K562 (cell line): ENCODE measurements at regions not wholly inside any gene's neighbourhood (a gene's known extent, or its start where the extent isn't known, plus 50 kb on each side); places are given as distances from the start of the nearest gene placed in this dataset.

Experiments
- ATAC-seq: fragments of 200-7000 bp; cut with Tn5 transposase; 3 replicates; pipeline ENCODE4 v1.9.1; 2020; ENCODE audit warnings: moderate library complexity
- BruUV-seq: library from RNA; stranded (reverse); fragments of 400-500 nt; replicated peaks from 2 replicates; lab custom pipeline; 2021; lab: Mats Ljungman, UMichigan
- CTCF ChIA-PET: fragments of 300-600 bp; formaldehyde crosslinking; extraction: SDS; loops from one replicate; lab custom pipeline; 2021; ENCODE audit warnings: low intra/inter-chr PET ratio; lab: Yijun Ruan, JAX
- POLR2A ChIA-PET: fragments of 300-600, 350-650 bp; sonication (Branson Sonifier 250); formaldehyde crosslinking; extraction: SDS; loops from one replicate; lab custom pipeline; 2021; ENCODE audit warnings: antibody characterized with exemption, inconsistent platforms; lab: Yijun Ruan, JAX
- DNase-seq, 4 experiments: peaks; one replicate each; pipeline versions ENCODE4 v3.0.0 to v3.0.0-alpha.2; 2011 to 2018; ENCODE audit warnings: low spot score in 3 of 4, mixed read lengths in 3 of 4; ENCODE audit errors: extremely low read depth in 1 of 4
- FAIRE-seq: peaks from 2 replicates; lab custom pipeline; 2011; peaks lifted over from hg19 to GRCh38; lab: Jason Lieb, UNC
- H2AFZ ChIP-seq: 2 replicates; pipeline ENCODE4 v1.6.0; 2011; ENCODE audit warnings: low read depth, low read length, control low read depth, inconsistent platforms
- H3K27ac ChIP-seq: fragments of 200-600 bp; 3 replicates; pipeline ENCODE4 v1.8.0; 2011; ENCODE audit warnings: low read depth, mild to moderate bottlenecking, control low read depth, inconsistent platforms, low read length, moderate library complexity, mixed read lengths; ENCODE audit errors: extremely low read depth
- H3K27me3 ChIP-seq, 2 experiments: fragments of 300-600 bp in 1 of 2; 2 replicates in 1 of 2; 3 replicates in 1 of 2; pipeline versions ENCODE4 v1.6.0 to v1.8.0; 2011; ENCODE audit warnings: inconsistent platforms in 2 of 2, low read length in 2 of 2, mild to moderate bottlenecking in 1 of 2, mixed read lengths in 1 of 2, moderate library complexity in 1 of 2; ENCODE audit not compliant: control insufficient read depth in 2 of 2, insufficient read depth in 2 of 2
- H3K36me3 ChIP-seq: fragments of 300-600 bp; 3 replicates; pipeline ENCODE4 v1.8.0; 2011; ENCODE audit warnings: mild to moderate bottlenecking, low read length, inconsistent platforms; ENCODE audit not compliant: control insufficient read depth, insufficient read depth
- H3K4me1 ChIP-seq, 2 experiments: fragments of 200-600 bp in 1 of 2; replicated peaks in 1 of 2; 2 replicates in 1 of 2; 3 replicates in 1 of 2; pipeline versions ENCODE4 v1.5.1 to v1.8.0; 2011; ENCODE audit warnings: inconsistent platforms in 2 of 2, low read length in 2 of 2, mild to moderate bottlenecking in 1 of 2, mixed read lengths in 1 of 2, moderate library complexity in 1 of 2; ENCODE audit not compliant: control insufficient read depth in 2 of 2, insufficient read depth in 2 of 2
- H3K4me2 ChIP-seq: 2 replicates; pipeline ENCODE4 v1.6.1; 2011; ENCODE audit warnings: low read length, control low read depth, inconsistent platforms, mixed read lengths; ENCODE audit not compliant: insufficient read depth
- H3K4me3 ChIP-seq: fragments of 200-600 bp; sonication (generic), shearing (Covaris generic); 2 replicates; pipeline ENCODE4 v1.5.1; 2016; ENCODE audit warnings: control low read depth, inconsistent platforms
- H3K79me2 ChIP-seq: fragments of 200-600 bp; 3 replicates; pipeline ENCODE4 v1.8.0; 2011; ENCODE audit warnings: low read length, inconsistent platforms; ENCODE audit not compliant: control insufficient read depth, insufficient read depth
- H3K9ac ChIP-seq, 2 experiments: 2 replicates each; pipeline versions ENCODE4 v1.6.0 to v1.6.1; 2011; ENCODE audit warnings: low read depth in 2 of 2, low read length in 2 of 2, control low read depth in 1 of 2, inconsistent platforms in 1 of 2, mild to moderate bottlenecking in 1 of 2, mixed read lengths in 1 of 2; ENCODE audit not compliant: insufficient read depth in 1 of 2
- H3K9me1 ChIP-seq: one replicate; pipeline ENCODE4 v1.6.0; 2011; ENCODE audit warnings: inconsistent platforms, mild to moderate bottlenecking, low read length, moderate library complexity; ENCODE audit not compliant: control insufficient read depth, insufficient read depth
- H3K9me3 ChIP-seq: replicated peaks from 2 replicates; pipeline ENCODE4 v1.5.1; 2011; ENCODE audit warnings: low read depth, low read length, inconsistent platforms; ENCODE audit not compliant: control insufficient read depth, insufficient read depth
- H4K20me1 ChIP-seq: replicated peaks from 2 replicates; pipeline ENCODE4 v1.6.1; 2011; ENCODE audit warnings: low read length, inconsistent platforms, mixed read lengths; ENCODE audit not compliant: control insufficient read depth, insufficient read depth
- MBD2 ChIP-seq: sonication (generic); IDR thresholded peaks from 2 replicates; pipeline ENCODE4 v1.6.1; 2016; ENCODE audit warnings: low read depth, borderline replicate concordance
- MIER1 ChIP-seq: fragments of 450-650 bp; IDR thresholded peaks from 2 replicates; pipeline ENCODE4 v1.6.1; 2016; ENCODE audit warnings: antibody characterized with exemption, mild to moderate bottlenecking, low read depth
- RAD21 ChIP-seq, 2 experiments: fragments of 250-450 bp in 1 of 2; fragments of 450-650 bp in 1 of 2; sonication (Bioruptor Pico) in 1 of 2; formaldehyde crosslinking in 1 of 2; IDR thresholded peaks in 1 of 2; conservative IDR thresholded peaks in 1 of 2; 2 replicates each; pipeline versions ENCODE4 v1.4.0 to v1.8.0; 2020 to 2022; ENCODE audit warnings: mild to moderate bottlenecking in 2 of 2, moderate library complexity in 1 of 2
- SMARCB1 ChIP-seq: IDR thresholded peaks from 2 replicates; pipeline ENCODE4 v1.6.1; 2011; ENCODE audit warnings: improper control_type of control experiment, low read depth; ENCODE audit not compliant: insufficient read length
- WGBS: fragments of 100-300 bp; shearing (Covaris generic); methylation state at CpG from one replicate; pipeline ENCODE4 v1.1.6; 2016; ENCODE audit warnings: low coverage, mixed read lengths; ENCODE audit not compliant: insufficient coverage; ENCODE audit errors: missing lambda C conversion rate; 5-methylcytosine and 5-hydroxymethylcytosine counted together
- in situ Hi-C: fragments of 300-500 bp; cut with MboI; formaldehyde crosslinking; loops from 4 replicates; pipeline ENCODE4 v1.15.0; 2018; ENCODE audit warnings: inconsistent platforms, mixed read lengths
- intact Hi-C: fragments of 100-400 bp; cut with micrococcal nuclease; formaldehyde crosslinking; loops from 2 replicates; pipeline ENCODE4 v1.14.2; 2022
- TF ChIP-seq, protein P1 (sequence below), 3 experiments: IDR thresholded peaks in 2 of 3; conservative IDR thresholded peaks in 1 of 3; 2 replicates each; pipeline ENCODE4 v1.5.1; 2011 to 2012; ENCODE audit warnings: low read length in 3 of 3, mild to moderate bottlenecking in 3 of 3, control low read depth in 2 of 3, improper control_type of control experiment in 1 of 3, inconsistent platforms in 1 of 3, low read depth in 1 of 3, mixed read lengths in 1 of 3, moderate library complexity in 1 of 3; ENCODE audit not compliant: insufficient read depth in 2 of 3
- TF ChIP-seq, protein P2 (sequence below), 2 experiments: fragments of 450-650 bp; formaldehyde crosslinking in 1 of 2; IDR thresholded peaks; 2 replicates each; pipeline versions ENCODE4 v1.4.0 to v1.6.1; 2014 to 2020; ENCODE audit warnings: mild to moderate bottlenecking in 2 of 2, borderline replicate concordance in 1 of 2, low read depth in 1 of 2

DNA sequence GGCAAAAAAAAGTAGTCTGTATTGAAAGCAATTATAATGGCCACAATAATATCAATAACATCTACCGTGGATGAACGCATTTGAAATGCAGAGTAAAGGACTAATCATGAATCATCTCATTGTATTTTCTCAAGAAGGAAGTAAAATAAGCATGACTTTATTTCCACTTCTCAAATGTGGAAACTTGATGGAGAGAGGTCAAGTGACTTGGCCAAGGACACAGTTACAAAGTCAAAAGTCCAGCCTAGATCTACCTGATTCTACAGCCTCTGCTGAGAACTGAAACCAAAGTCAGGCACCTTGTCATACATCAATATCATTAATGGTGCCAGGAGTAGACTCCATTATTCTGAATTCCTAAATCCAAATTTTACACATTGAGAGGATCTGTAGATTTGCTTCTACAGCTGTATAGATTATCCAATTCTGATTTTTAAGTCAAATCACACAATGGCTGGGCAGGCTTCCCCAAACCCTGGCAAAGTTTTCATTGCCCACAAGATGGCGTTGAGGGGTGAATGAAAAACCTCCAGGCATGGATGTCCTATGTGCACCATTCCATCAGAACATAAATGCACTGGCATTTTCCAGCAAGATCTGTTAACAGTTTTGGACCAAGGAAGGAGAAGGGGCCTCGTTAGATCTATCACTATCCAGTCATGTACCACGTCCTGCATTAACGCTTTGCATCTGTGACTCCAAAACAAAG lies 423.1 kb downstream of the MAFB start:
- no peak overlapping the region for H2AFZ ChIP-seq
- no peaks in the 10 kb centered on the region for H3K4me1 ChIP-seq
- no peaks in the 10 kb centered on the region for H3K27me3 ChIP-seq
- no peaks in the 10 kb centered on the region for H3K36me3 ChIP-seq
- H3K27ac ChIP-seq, result no peak overlapping the region
- POLR2A ChIA-PET, result no interaction called here
- peak in 1 of 4 experiments; percentile 3 for DNase-seq
- H3K4me2 ChIP-seq, result no peak overlapping the region
- intact Hi-C loops, result loop anchor here (10.0 kb wide), 1 partner anchor 209 kb away; no protein-coding TSS in a partner anchor
- in situ Hi-C loops, result no loop called here
- WGBS, result 0% methylated on average over 6 of the region's 6 CpGs
- H3K79me2 ChIP-seq, result no peaks in the 10 kb centered on the region
- no TSS peak for BruUV-seq
- H3K9ac ChIP-seq, result no peak overlapping the region
- no peaks in the 10 kb centered on the region for H4K20me1 ChIP-seq
- no peaks in the 10 kb centered on the region for H3K9me3 ChIP-seq
- CTCF ChIA-PET, result no interaction called here
- no peaks in the 10 kb centered on the region for H3K9me1 ChIP-seq
- no peak overlapping the region for H3K4me3 ChIP-seq
- TF ChIP-seq, protein P1, sequence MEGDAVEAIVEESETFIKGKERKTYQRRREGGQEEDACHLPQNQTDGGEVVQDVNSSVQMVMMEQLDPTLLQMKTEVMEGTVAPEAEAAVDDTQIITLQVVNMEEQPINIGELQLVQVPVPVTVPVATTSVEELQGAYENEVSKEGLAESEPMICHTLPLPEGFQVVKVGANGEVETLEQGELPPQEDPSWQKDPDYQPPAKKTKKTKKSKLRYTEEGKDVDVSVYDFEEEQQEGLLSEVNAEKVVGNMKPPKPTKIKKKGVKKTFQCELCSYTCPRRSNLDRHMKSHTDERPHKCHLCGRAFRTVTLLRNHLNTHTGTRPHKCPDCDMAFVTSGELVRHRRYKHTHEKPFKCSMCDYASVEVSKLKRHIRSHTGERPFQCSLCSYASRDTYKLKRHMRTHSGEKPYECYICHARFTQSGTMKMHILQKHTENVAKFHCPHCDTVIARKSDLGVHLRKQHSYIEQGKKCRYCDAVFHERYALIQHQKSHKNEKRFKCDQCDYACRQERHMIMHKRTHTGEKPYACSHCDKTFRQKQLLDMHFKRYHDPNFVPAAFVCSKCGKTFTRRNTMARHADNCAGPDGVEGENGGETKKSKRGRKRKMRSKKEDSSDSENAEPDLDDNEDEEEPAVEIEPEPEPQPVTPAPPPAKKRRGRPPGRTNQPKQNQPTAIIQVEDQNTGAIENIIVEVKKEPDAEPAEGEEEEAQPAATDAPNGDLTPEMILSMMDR (IDR thresholded peaks at IDR 0.05 in 2 of 3, conservative IDR thresholded peaks at IDR 0.05 in 1 of 3; ENCODE audit: insufficient read depth in 2 of 3, low read depth in 1 of 3, low read length in 3 of 3), result 0 out of 6 replicates have a peak, but pooled peaks of 2 of the 3 experiments have one; percentile 9 to 14
- TF ChIP-seq MIER1 (no peak), RAD21 (CRISPR knock-in tag; conservative IDR thresholded peaks at IDR 0.05 in 1 of 2, IDR thresholded peaks at IDR 0.05 in 1 of 2) (peak; percentile 18 to 28; a peak in 2 of 4 replicates), MBD2 (no peak), SMARCB1 (no peak)
- TF ChIP-seq, protein P2, sequence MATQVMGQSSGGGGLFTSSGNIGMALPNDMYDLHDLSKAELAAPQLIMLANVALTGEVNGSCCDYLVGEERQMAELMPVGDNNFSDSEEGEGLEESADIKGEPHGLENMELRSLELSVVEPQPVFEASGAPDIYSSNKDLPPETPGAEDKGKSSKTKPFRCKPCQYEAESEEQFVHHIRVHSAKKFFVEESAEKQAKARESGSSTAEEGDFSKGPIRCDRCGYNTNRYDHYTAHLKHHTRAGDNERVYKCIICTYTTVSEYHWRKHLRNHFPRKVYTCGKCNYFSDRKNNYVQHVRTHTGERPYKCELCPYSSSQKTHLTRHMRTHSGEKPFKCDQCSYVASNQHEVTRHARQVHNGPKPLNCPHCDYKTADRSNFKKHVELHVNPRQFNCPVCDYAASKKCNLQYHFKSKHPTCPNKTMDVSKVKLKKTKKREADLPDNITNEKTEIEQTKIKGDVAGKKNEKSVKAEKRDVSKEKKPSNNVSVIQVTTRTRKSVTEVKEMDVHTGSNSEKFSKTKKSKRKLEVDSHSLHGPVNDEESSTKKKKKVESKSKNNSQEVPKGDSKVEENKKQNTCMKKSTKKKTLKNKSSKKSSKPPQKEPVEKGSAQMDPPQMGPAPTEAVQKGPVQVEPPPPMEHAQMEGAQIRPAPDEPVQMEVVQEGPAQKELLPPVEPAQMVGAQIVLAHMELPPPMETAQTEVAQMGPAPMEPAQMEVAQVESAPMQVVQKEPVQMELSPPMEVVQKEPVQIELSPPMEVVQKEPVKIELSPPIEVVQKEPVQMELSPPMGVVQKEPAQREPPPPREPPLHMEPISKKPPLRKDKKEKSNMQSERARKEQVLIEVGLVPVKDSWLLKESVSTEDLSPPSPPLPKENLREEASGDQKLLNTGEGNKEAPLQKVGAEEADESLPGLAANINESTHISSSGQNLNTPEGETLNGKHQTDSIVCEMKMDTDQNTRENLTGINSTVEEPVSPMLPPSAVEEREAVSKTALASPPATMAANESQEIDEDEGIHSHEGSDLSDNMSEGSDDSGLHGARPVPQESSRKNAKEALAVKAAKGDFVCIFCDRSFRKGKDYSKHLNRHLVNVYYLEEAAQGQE (IDR thresholded peaks at IDR 0.05; ENCODE audit: borderline replicate concordance), result 0 out of 2 replicates have a peak, but pooled peaks have one; percentile 8
- TF ChIP-seq, protein P2 (CRISPR knock-in tag; IDR thresholded peaks at IDR 0.05; ENCODE audit: low read depth), result no peak
- TF ChIP-seq, all 486 proteins: peak for 3
- ATAC-seq, result no peak
- FAIRE-seq, result no peak
